GM18520 (cell line): ENCODE measurements at regions not wholly inside any gene's neighbourhood (a gene's known extent, or its start where the extent isn't known, plus 50 kb on each side); places are given as distances from the start of the nearest gene placed in this dataset.

Source experiments
- ATAC-seq: cut with Tn5 transposase; IDR thresholded peaks from one replicate; pipeline ENCODE4 v1.9.1; 2021; ENCODE audit not compliant: unreplicated experiment

DNA sequence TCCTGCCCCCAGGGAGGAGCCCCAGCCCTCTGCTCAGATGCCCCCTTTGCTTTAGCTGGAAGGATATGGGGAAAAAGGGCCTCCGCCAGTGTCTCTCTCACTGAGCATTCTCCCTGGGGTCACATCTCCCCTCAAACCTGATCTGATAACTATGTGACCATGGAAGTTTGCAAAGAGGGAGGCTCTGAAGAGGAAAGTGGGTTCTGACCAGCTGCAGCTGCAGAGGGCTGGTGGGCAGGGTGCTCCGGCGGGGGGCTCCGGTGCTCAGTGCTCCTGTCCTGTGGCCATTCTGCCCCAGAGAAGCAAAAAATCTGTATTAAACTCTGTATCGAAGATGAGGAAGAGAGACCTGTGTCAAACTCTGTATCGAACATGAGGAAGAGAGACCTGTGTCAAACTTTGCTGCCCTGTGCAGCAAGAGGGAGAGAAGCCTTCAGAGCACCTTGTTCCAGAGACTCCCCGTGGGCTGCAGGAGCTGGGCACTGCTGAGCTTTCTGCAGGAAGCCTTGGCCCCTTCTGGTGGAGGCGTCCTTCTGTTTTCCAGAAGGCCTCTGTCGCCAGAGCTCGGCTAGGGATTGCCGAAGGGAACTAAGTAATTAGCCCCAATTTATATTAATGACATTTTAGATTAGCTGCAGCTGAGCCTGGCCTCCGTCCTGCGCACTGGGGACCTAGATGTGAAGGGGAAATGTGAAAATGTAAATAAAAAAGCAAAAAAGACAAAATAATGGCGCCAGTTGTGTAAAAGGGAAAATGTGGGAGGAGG is 186.2 kb upstream of the C1orf174 start:
- no peak for ATAC-seq

DNA sequence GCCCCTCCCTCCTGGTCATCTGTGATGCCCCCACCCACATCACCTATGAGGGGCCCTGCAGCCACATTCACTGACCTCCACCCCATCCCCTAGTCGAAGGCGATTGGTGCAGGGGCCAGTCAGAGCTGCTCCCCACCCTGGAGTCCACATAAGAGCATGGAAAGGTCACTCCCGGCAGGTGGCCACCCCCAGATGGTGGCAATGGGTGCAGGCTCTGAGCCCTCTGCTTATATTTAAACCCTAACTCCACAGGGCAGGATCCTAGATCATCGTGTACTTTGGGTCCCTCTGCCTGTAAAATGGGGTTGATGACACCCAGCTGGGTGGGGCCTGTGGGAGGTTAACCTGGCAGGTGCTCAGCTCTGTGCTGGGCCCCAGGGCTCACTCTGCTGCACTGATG is 186.8 kb upstream of the C1orf174 start:
- no peak for ATAC-seq

DNA sequence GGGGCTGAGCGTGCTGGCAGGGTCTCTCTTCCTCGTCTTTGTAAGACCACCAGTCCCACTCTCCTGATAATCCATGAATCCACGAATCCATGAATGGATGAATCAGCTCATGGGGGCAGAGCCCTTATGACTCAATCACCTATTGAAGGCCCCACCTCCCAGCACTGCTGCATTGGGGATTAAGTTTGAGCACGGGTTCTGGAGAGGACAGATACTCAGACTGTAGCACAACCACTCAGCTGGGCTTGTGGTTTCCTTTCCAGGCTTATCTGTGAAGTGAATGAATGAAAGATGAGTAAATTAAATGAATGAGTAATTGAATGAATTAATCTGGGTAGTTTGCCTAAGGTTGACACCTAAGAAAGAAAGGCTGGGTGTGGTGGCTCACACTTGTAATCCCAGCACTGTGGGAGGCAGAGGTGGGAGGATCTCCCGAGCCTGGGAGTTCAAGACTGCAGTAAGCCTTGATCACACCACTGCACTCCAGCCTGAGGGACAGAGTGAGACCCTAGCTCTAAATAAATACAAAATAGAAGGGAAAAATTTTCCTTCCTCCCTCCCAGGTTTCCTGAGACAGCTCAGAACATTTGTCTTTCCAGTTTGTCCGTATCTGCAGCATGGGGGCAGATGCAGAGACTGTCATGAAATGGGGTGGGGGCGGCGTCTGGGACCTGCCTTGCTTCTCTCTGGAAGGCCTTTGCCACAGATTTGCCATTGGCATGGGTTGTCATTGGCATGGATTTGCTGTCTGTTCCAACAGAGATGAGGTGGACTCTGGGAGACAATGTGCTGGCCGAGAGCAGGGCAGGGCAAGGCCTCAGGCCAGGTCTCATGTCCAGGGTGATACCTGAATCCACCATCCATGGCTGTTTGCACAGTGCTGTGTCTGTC is 187.7 kb upstream of the C1orf174 start:
- ATAC-seq = no peak

DNA sequence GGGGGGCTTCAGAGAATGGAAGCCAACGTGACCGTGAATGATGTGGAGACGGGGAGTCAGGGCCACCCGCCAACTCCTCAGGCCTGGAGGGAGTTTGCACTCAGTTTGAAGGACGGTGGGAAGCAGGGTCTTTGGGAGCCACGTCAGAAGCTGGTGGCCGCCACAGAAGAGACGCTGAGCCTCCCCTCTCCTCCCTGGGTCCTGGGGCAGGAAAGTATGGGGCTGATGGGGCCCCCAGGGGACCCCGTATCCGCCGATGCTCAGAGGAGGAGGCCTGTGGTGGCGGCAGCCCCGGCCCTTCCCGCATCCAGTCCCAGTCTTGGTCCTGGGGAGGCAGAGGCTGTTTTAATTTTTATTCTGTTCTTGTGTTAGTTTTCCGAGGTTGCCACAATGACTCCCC is 188.6 kb upstream of the C1orf174 start:
- no peak for ATAC-seq

DNA sequence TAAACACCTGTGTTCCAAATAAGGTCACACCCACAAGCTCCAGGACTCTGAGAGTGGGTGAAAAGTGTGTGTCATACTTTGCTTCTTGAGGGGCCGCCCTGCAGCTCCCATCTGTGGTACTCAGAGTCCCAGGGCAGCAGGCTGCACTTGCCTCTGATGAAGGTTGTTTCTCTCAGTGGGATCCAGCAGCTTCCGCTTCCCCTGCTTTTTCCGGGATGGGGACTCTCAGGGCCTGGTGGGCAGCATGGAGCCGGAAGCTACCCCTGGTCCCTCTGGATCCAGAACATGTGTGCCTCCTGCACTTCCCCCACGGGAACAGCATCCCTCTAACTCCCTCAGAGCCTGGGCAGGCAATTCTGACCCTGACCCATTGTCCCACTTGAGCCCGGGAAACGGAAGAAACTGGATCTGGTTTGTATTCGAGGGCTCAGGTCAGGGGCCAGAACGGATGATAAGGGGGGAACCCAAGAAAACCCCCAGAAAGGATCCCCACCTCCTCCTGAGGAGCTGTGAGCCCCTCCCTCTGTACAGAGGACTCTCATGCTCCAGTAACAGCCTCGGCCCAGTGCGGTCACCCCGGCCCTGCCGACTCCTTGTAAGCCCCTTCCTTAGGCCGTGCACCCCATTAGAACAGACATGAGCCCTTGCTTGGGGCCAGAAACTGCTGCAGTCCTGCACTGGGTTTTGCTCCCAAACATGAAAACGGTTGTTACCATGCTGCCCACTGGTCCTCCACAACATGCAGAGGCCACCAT is 189.5 kb upstream of the C1orf174 start:
- ATAC-seq = no peak

DNA sequence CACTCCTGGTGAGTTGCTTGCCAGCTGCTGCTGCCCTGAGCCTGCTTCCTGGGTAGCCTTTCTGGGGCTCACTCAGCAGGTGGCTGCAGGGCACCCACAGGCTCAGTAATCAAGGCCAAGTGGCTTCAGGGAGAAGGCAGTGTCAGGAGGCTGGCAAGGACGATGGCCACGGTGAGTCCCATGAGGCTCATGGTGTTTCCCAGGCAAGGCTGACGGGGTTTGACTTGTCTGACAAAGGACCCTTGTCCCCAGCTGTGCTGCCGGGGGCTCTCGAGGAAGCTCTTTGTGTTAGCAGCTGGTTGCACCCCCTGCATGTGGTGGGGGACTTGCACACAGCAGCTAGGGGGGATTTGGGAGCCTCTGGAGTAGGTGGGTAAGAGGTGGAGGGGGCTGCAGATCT is 190.5 kb upstream of the C1orf174 start:
- no peak for ATAC-seq

DNA sequence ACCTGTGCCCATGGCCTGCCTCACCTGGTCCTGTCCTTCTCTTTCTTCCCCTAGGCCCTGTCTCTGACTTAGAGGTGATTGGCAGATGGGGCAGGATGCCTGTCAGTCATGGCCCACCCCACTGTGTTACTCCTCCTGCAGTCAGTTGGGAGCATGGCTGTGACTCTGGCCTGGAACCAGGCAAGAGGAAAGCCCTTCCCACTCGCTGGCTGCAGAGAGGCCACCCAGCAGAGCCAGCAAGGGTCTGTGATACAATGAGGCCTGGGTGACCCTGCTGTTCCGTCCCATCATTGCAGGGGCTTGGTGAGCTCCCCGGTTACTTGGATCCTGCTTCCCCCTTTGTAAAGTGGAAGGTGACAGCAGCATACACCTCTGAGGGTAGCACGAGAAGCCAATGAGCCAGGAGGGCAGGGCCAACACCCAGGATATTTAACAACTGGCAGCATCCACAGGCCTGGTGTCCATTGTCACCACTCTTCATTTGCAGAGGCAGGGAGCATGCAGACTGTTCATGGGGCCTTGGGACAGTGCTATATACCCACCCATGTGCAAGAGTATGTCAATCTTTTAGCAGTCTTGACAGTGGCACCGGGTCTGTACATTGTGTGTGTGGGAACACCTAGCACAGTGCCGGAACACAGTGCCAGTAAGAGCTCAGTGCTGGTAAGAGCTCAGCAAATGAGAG is 191.0 kb upstream of the C1orf174 start:
- ATAC-seq = no peak

DNA sequence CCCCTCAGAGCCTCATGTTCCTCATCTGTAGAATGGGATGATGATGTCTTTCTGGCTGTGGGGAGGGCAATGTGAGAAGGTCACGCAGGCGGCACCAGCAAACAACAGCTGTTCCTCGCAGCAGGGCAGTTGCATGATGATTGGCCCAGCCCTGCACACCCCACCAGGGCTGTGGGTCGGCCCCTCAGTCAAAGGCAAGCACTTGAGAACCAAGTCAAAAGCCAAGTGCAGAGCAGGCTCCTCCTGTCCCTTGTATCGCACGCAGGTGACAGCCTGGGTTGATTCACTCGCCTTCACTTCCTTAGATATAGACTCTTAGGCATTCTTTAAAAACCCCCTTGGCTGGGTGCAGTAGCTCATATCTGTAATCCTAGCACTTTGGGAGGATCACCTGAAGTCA is 191.9 kb upstream of the C1orf174 start:
- no peak for ATAC-seq

DNA sequence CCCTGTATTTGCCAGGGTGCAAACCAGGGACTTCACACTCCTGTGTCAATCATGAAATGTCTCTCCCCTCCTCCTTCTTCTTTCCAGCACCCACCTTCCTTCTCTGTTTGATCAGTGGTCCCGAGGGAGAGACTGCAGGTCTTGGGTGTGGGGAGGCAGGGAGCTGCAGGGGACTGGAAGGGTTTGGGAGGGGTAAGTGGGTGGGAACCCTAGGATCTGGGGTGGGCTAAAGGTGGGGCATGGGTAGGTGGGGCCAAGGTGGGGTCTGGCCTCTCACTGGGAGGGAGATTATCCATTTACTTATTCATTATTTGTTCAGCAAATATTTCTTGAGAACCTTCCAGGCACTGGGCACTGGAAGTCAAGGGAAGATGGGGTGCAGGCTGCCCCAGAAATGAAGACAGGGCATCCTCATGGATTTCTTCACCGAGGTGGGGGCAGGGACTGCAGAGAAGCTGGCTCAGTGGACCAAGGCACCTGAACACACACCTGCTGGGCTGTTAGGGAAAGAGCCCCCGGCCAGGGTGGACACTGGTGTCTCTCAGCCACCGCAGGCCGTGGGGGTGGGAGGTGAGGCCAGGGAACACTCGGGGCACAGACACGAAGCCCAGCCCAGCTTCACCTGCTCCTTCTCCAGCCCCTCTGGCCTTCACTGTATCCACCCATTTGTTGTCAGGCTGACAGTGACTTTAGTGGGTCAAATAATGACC is 193.9 kb upstream of the C1orf174 start:
- no peak for ATAC-seq

DNA sequence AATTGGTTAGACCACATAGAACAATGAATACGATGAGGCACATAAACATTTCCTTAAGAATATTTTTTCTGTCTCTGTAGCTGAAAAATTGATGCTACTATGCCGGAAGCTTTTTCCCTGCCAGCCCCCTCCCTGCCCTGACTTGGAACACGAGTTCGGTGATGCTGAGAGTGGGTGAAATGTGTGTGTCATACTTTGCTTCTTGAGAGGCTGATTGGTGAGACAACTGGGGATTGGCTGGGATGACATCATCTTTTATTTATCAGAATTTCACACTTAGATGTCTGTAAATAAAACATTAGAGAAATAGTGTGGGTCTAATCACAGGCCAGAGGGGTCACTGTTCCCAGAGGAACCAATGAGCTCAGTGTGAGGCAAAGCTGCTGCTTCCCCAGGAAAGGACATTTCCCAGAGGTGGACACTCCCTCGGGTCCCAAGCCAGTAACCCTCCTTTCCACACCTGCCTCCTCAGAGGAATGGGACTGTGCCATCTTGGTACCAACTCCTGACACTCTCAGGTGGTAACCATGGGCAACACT is 195.4 kb upstream of the C1orf174 start:
- ATAC-seq = no peak

DNA sequence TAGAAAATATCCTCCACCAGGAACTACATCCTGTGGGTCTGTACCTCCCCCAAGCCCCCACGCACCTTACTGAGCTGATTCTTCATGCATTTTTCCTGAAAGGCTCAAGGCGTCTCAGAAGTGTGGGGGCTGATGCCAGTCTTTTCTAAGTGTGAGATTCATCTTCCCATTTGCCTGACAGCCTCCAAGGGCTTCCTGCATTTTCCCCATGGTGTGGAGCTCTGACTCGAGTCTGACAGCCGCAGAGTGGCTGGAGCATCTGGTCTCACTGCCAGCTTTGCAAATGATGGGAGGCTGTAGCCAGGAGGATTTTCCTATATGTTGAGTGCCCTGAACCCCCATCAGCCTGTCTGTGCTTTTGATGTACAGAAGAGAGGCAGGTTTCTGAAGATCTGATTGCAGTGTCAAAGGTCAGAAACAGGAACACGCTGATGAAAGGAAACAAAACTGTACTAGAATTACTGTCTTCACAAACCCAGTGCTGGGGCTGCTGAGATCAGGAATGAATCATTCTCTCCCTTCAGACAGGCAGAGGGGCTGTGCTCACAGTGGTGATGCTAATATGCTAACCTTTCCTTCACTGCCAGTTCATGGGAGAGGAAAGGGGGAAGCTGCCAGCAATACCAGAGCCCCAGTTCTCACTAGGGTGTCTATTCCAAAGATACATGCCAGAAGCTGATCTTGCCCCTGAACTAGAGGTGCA is 201.5 kb upstream of the C1orf174 start:
- no peak for ATAC-seq

DNA sequence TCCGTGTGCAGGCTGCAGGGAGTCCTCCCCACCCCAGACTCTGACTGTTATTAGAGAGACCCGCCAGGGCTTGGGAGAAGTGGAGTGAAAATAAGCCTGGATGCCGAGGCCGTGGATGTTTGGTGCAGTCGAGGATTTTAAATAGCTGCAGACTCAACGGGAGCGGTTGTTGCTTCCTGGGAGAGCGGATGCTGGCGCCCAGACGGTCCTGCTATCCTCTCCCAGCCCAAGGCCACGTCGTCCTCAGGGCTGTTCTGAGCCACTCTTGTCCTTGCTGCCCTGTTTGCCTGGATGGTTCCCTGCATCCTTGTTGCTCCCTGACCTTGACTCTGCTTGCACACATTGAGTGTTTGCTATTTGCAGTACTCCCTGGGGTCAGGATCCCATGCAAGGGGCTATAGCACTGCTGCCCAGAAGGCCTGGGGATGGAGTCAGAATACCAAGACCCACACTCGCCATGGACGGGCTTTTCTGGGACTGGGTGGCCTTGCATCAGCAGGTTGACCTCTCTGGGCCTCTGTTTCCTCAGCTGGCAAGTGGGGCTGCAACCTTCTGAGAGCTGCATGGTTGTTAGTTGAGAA is 205.3 kb upstream of the C1orf174 start:
- no peak for ATAC-seq

DNA sequence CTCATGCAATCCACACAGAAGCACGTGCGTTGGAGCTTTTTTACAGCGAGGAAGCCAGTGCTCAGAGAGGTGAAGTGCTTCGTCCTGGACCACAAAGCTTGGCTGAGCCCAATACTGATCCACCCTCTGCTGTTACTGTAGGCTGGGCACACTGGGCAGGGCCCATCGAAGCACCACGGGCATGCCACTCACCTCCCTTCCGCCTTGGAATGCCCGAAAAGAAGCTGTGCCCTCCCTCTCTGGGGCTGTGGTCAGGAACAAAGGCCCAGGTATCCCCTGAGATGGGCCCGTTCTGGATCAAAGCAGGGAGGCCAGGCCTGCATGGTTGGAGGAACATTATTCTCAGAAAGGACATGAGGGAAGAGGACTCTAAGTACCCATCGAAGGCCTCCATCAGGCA is 206.7 kb upstream of the C1orf174 start:
- ATAC-seq = no peak

DNA sequence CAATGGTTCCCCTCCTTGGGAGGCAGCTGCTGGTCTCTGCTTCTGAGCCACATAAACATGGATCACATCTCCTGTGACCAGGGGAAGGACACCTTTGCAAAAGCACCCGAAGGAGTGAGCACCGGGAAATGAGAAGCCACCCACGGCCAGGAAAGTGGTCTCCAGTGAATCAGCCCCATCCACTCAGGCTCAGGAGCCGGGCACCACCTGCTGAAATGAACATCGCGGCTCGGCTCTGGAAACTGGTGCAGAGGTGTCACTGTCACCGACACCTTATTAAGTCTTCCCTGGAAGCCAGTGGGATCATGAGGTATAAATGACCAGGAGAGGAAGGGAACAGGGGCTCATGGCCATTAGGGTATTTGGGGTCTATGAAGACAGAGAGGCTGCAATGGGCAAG is 207.2 kb upstream of the C1orf174 start:
- ATAC-seq = no peak

DNA sequence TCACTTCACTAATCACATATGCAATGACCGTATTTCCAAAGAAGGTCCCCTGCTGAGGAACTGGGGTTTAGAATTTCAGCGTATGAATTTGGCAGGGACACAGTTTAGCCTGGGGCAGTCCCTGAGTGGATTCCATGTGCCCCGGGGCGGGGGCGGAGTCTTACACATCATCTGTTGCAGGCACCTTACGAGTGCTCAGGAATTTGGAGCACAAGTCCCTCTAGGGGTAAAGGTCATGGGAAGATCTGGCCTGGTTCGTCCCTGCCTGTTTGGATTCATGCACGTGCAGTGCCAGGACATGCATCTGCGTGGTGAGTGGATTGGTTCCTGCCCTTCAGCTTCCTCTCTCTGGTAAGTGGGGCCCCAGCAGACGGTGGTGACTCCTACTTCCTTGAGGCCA is 208.3 kb upstream of the C1orf174 start:
- ATAC-seq = no peak

DNA sequence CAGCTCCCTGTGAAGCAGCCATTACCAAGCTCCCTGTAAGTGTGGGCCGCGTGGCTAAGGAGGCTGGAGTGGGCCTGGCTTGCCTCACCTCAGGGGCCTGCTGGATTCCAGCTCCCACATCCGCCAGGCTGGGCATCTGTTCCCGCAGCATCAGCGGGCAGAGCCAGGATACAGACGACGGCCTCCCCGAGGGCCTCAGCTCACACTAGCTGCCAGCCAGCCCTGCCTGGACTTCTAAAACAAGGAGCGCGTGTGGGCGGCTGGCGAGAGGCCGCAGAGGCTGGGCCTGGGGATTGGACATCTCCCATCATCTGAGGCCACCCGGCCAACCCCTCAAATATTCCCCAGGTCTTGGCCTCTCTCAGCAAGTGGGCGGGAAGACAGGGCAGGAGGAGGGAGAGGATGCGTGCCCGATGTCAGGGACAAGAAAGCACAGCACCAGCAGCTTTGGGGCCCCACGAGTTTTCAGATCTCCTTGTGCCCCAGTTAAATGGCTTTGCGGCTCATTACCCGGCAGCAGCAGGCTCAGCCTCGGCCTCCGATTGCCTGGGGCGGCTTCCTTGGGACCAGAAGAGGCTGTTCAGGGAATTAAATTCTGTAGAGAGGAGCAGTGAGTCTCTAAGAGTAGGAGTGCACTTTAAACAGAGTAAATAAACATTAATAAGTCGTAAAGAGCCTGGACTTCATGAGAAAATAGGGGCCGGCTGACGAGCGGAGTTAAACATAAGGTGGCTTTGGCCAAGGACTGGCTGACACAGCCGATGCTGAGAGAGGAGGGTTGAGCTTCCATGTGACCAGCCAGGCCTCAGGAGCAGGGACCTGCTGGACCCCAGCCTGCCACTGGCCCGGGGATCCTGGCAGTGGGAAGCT is 208.9 kb upstream of the C1orf174 start:
- no peak for ATAC-seq

DNA sequence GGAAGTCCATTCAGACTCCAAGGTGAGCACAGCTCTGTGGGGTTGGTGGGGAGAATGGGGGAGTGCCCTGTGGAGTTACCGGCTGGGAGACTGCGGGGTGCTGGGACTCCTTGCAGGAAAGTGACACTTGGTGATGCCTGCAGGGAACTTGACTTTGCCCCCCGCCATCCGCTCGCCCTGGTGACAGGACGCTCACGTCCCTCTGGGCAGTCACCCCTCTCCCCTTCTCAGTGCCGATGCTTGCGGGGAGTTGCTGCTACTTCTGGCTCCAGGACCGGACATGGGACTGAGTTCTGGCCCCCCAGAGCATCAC is 209.5 kb upstream of the C1orf174 start:
- ATAC-seq = no peak

DNA sequence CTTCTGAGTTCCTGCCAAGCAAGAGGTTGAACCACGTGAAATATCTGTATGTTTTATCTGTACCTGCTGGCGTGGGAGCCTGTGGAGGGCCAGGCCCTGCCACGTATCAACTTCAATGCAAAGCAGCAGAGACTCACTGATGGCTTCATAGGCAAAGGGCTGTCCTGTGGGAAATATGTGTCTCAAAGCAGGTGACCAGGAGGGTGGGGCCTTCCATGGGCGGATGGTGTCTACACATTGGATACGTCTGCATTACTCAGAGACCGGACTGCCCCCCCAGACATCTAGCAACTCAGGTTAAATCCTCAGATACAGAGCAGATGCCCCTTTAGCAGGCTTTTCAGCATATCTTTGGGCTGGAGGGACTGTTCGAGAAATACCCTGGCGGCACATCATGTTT is 210.8 kb upstream of the C1orf174 start:
- ATAC-seq = no peak
